ENCODE measurements at regions not wholly inside any gene's neighbourhood (a gene's known extent, or its start where the extent isn't known, plus 50 kb on each side); places are given as distances from the start of the nearest gene placed in this dataset.
"Not testable (repeated sequence)": the region's sequence is repeated elsewhere in the genome, so short reads cannot be mapped to it uniquely, and the experiment has no call there.

- Mint-ChIP-seq H3K36me3 (no peaks in the 10 kb centered on the region), H3K9me3 (no peaks in the 10 kb centered on the region), H3K4me1 (no peaks in the 10 kb centered on the region), H3K27me3 (no peaks in the 10 kb centered on the region), H3K27ac (no peak overlapping the region), H3K4me3 (no peak overlapping the region)
These were observed 240.0 kb upstream of the AUTS2 start for GRCh38 chr7:69358163-69358821.

DNA sequence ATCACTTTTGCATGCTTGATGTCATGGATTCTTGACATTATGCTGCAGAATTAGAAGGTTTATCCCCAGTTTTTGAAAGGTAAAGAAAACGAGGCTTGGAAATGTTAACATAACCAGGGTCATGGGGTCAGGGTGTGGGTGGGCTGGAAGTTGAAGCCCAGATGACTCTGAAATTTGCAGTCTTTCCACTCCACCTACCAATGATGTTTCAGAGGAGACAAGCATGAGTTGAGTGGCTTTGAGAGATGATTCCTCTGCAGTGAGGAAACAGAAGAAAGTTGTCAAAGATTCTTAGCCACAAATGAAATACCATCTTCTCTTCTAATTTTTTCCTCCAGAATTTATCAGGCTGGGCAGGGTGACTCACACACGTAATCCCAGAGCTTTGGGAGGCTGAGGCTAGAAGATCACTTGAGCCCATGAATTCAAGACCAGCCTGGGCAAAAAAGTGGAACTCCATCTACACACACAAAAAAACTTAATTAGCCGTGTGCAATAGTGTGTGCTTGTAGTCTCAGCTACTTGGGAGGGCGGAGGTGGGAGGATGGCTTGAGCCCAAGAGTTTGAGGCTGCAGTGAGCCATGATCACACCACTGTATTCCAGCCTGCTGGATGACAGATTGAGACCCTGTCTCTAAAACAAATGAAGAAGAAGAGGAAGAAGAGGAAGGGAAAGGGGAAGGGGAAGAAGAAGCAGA is 239.1 kb upstream of the AUTS2 start:
- H3K36me3 Mint-ChIP-seq, result no peaks in the 10 kb centered on the region
- no peaks in the 10 kb centered on the region for H3K27me3 Mint-ChIP-seq
- H3K4me3 Mint-ChIP-seq, result no peak overlapping the region
- no peaks in the 10 kb centered on the region for H3K9me3 Mint-ChIP-seq
- no peaks in the 10 kb centered on the region for H3K4me1 Mint-ChIP-seq
- H3K27ac Mint-ChIP-seq, result no peak overlapping the region

- Mint-ChIP-seq H3K27ac (no peak overlapping the region), H3K36me3 (no peaks in the 10 kb centered on the region), H3K27me3 (no peaks in the 10 kb centered on the region), H3K4me1 (no peaks in the 10 kb centered on the region), H3K4me3 (no peak overlapping the region), H3K9me3 (no peaks in the 10 kb centered on the region)
These were observed 237.4 kb upstream of the AUTS2 start for GRCh38 chr7:69360913-69361312.

DNA sequence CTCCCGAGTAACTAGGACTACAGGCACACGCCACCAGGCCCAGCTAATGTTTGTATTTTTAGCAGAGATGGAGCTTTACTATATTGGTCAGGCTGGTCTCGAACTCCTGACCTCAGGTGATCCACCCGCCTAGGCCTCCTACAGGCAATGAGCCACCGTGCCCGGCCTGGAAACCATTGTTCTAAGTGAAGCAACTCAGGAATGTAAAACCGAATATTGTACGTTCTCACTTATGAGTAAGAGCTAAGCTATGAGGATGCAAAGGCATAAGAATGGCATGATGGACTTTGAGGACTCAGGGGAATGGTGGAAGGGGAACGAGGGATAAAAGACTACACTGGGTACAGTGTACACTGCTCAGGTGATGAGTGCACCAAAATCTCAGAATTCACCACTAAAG is 235.1 kb upstream of the AUTS2 start:
- no peaks in the 10 kb centered on the region for H3K27me3 Mint-ChIP-seq
- no peaks in the 10 kb centered on the region for H3K9me3 Mint-ChIP-seq

GRCh38 chr7:69364813-69365643 is 233.2 kb upstream of the AUTS2 start:
- Mint-ChIP-seq H3K36me3 (no peaks in the 10 kb centered on the region), H3K27ac (no peak overlapping the region), H3K4me3 (no peak overlapping the region), H3K27me3 (no peaks in the 10 kb centered on the region), H3K4me1 (no peaks in the 10 kb centered on the region), H3K9me3 (no peaks in the 10 kb centered on the region)

More for the DNA sequence above, 235.1 kb upstream of the AUTS2 start:
- no peaks in the 10 kb centered on the region for H3K4me1 Mint-ChIP-seq
- H3K4me3 Mint-ChIP-seq, result no peak overlapping the region
- no peaks in the 10 kb centered on the region for H3K36me3 Mint-ChIP-seq
- no peak overlapping the region for H3K27ac Mint-ChIP-seq

- H3K4me1 Mint-ChIP-seq, result no peaks in the 10 kb centered on the region
These were observed 232.6 kb upstream of the AUTS2 start for GRCh38 chr7:69365651-69366192.

GRCh38 chr7:69367780-69368179 is 230.5 kb upstream of the AUTS2 start:
- no peaks in the 10 kb centered on the region for H3K4me1 Mint-ChIP-seq
- no peak overlapping the region for H3K4me3 Mint-ChIP-seq
- H3K27me3 Mint-ChIP-seq, result no peaks in the 10 kb centered on the region
- H3K36me3 Mint-ChIP-seq, result no peaks in the 10 kb centered on the region
- no peak overlapping the region for H3K27ac Mint-ChIP-seq
- H3K9me3 Mint-ChIP-seq, result no peaks in the 10 kb centered on the region

More at GRCh38 chr7:69365651-69366192, 232.6 kb upstream of the AUTS2 start:
- Mint-ChIP-seq H3K4me3 (no peak overlapping the region), H3K36me3 (no peaks in the 10 kb centered on the region), H3K9me3 (no peaks in the 10 kb centered on the region), H3K27me3 (no peaks in the 10 kb centered on the region), H3K27ac (no peak overlapping the region)

DNA sequence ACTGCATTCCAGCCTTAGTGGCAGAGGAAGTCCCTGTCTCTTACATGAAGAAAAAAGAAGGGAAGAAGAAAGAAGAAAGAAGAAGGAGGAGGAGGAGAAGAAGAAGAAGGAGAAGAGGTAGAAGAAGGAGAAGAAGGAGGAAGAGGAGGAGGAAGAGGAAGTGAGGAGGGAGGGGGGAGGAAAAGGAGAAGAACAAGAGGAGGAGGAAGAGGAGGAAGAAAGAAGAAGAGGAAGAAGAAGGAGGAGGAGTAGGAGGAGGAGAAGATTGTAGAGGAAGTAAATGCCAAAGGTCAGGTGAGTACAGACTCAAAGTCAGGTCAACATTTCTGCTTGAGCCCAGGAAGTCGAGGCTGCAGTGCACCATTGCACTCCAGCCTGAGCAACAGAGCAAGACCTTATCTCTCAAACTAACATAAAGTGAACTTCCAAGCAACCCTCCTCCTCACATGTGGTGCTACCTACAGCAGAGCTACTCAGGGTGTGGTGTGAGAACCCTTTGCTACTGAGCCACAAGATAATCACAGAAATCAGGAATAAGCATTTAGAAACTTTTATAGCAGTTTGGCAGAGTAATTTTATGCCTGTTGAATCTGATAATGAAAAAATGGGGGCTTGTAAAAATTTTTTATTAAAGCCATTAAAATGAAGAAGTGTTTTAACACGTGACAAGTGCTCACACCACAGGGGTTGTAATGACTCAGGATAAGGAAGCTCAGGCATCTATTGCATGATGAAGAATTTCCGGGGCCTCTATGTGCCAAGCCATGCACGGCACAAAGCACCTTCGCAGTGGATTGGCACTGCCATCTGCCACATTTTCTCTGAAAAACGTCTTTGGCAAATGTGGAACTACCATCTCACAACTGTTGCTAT is 224.9 kb upstream of the AUTS2 start:
- H3K4me3 Mint-ChIP-seq, result no peak overlapping the region
- H3K27ac Mint-ChIP-seq, result peak overlapping the region; percentile 12
- H3K27me3 Mint-ChIP-seq, result no peaks in the 10 kb centered on the region
- no peaks in the 10 kb centered on the region for H3K9me3 Mint-ChIP-seq
- no peaks in the 10 kb centered on the region for H3K36me3 Mint-ChIP-seq
- peaks cover 6% of the 10 kb centered on the region for H3K4me1 Mint-ChIP-seq

GRCh38 chr7:69374044-69374425 is 224.2 kb upstream of the AUTS2 start:
- Mint-ChIP-seq H3K4me3 (no peak overlapping the region), H3K9me3 (no peaks in the 10 kb centered on the region), H3K27me3 (no peaks in the 10 kb centered on the region), H3K4me1 (peaks cover 6% of the 10 kb centered on the region), H3K27ac (no peak overlapping the region), H3K36me3 (no peaks in the 10 kb centered on the region)

DNA sequence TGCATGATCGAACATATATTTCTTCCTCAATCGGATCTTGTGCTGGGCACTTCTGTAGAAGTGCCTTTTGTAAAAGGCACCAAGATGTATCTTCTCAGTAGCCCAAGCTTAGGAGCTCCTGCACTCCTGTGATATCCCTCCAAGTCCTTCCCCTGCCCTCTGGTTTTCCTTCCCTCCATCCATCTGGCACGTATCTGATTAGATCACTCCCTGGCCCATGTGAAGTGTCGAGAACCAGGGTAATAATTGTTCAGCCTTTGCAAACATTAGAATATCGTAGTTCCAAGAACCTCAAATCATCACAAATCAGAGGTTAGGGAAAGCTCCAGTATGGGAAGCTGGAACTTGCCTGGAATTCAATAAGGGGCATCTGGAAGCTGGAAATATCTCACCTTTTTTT is 221.1 kb upstream of the AUTS2 start:
- no peaks in the 10 kb centered on the region for H3K9me3 Mint-ChIP-seq
- H3K4me3 Mint-ChIP-seq, result no peak overlapping the region
- no peaks in the 10 kb centered on the region for H3K36me3 Mint-ChIP-seq
- peaks cover 6% of the 10 kb centered on the region for H3K4me1 Mint-ChIP-seq
- H3K27ac Mint-ChIP-seq, result no peak overlapping the region
- H3K27me3 Mint-ChIP-seq, result no peaks in the 10 kb centered on the region

DNA sequence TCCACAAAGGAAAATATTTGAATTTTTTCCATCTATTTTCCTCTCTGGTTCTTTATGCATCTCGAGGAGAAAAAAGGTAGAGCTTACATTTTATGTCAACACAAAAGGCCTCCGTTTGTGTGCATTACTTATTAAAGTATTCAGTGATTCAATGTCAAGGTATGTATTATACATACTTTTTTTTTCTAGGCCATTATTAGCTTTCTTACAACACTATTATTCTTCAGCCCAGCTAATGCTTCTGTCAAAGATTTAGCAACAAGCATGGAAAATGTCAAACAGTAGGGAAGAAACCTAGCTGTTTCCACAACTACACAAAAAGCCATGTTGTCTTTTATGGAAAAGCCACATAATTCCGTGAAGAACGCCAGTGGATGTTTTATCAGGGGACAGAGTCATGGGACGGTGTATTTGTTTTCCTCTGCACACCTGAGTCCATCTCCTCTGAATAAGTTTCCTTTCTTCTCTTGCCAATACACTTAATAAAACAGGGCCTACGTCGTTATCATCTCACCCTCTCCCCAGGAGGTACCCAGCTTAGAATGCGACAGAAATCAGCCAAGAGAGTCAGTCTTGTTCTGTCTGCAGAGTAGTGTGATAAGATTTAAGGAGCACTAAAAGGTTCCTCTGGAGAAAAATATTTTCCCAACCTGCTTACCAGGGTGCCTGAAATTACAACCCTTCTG is 209.7 kb upstream of the AUTS2 start:
- Mint-ChIP-seq H3K9me3 (no peaks in the 10 kb centered on the region), H3K36me3 (no peaks in the 10 kb centered on the region), H3K4me3 (no peak overlapping the region), H3K4me1 (no peaks in the 10 kb centered on the region), H3K27ac (no peak overlapping the region), H3K27me3 (no peaks in the 10 kb centered on the region)

DNA sequence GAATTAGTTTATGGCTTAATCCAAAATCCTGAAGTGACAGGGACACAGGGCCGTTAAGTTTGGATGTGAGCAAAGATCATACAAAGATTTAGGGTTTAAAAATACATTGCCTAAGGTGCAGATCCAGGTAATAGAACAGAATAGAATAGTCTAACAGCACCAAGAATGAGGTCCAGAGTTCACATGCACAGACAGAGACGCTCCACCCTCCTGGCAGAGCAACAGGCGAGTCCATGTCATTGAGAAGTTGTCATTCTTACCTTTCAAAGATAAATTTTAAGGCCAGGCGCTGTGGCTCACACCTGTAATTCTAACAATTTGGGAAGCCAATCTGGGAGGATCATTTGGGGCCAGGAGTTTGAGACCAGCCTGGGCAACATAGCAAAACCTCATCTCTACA is 209.1 kb upstream of the AUTS2 start:
- H3K27ac Mint-ChIP-seq, result no peak overlapping the region
- no peaks in the 10 kb centered on the region for H3K36me3 Mint-ChIP-seq
- no peaks in the 10 kb centered on the region for H3K27me3 Mint-ChIP-seq
- H3K9me3 Mint-ChIP-seq, result no peaks in the 10 kb centered on the region
- H3K4me3 Mint-ChIP-seq, result no peak overlapping the region
- no peaks in the 10 kb centered on the region for H3K4me1 Mint-ChIP-seq

GRCh38 chr7:69393912-69394311 is 204.4 kb upstream of the AUTS2 start:
- H3K4me1 Mint-ChIP-seq, H3K27ac Mint-ChIP-seq, H3K36me3 Mint-ChIP-seq, H3K9me3 Mint-ChIP-seq, H3K4me3 Mint-ChIP-seq, H3K27me3 Mint-ChIP-seq: not testable (repeated sequence)

GRCh38 chr7:69395061-69395714 is 203.1 kb upstream of the AUTS2 start:
- no peaks in the 10 kb centered on the region for H3K4me1 Mint-ChIP-seq
- no peaks in the 10 kb centered on the region for H3K27me3 Mint-ChIP-seq
- no peak overlapping the region for H3K4me3 Mint-ChIP-seq
- H3K36me3 Mint-ChIP-seq, result no peaks in the 10 kb centered on the region
- no peaks in the 10 kb centered on the region for H3K9me3 Mint-ChIP-seq
- no peak overlapping the region for H3K27ac Mint-ChIP-seq
